Body of pancreas (tissue), 4 donors: ENCODE measurements at regions not wholly inside any gene's neighbourhood (a gene's known extent, or its start where the extent isn't known, plus 50 kb on each side); places are given as distances from the start of the nearest gene placed in this dataset.

Experiments used
- ATAC-seq: fragments of 150-250 bp; one replicate; pipeline ENCODE4 v1.9.1; 2016
- DNase-seq, 4 donors: peaks; one replicate each; pipeline ENCODE4 v3.0.0-alpha.2; 2019
- H3K27ac ChIP-seq, 4 donors: fragments of 200-600 bp; sonication (generic); 1 replicate in 3 of 4; 2 replicates in 1 of 4; pipeline versions ENCODE4 v1.5.1 to v1.6.1; 2016 to 2019; ENCODE audit warnings: mild to moderate bottlenecking in 1 of 4, mixed read lengths in 1 of 4, moderate library complexity in 1 of 4
- H3K27me3 ChIP-seq, 2 donors: fragments of 200-600 bp; sonication (generic); one replicate each; pipeline ENCODE4 v1.6.0; 2016; ENCODE audit warnings: mild to moderate bottlenecking in 1 of 2
- H3K36me3 ChIP-seq, 2 donors: fragments of 200-600 bp; sonication (generic); replicated peaks in 1 of 2; 2 replicates each; pipeline ENCODE4 v1.5.1; 2016; ENCODE audit warnings: low read depth in 2 of 2; ENCODE audit not compliant: insufficient read depth in 1 of 2
- H3K4me1 ChIP-seq: fragments of 200-600 bp; sonication (generic); one replicate; pipeline ENCODE4 v1.6.0; 2016
- H3K4me3 ChIP-seq, 2 donors: fragments of 200-600 bp; sonication (generic); 1 replicate in 1 of 2; 2 replicates in 1 of 2; pipeline ENCODE4 v1.5.1; 2016 to 2019
- H3K9me3 ChIP-seq, 3 donors: fragments of 200-600 bp; sonication (generic); 1 replicate in 2 of 3; 2 replicates in 1 of 3; pipeline ENCODE4 v1.5.1; 2016
- POLR2A ChIP-seq, 3 donors: fragments of 450-650 bp; IDR thresholded peaks; one replicate each; pipeline ENCODE4 v1.6.1; 2016; ENCODE audit warnings: antibody characterized with exemption in 3 of 3, mild to moderate bottlenecking in 2 of 3
- WGBS, 2 donors: methylation state at CpG; one replicate each; pipeline ENCODE4 v1.1.5; 2017; 5-methylcytosine and 5-hydroxymethylcytosine counted together
- intact Hi-C: fragments of 100-400 bp; cut with DNase I; formaldehyde crosslinking; loops from one replicate; pipeline ENCODE4 v1.15.1; 2023
- TF ChIP-seq, protein P1 (sequence below), 7 experiments: fragments of 450-650 bp in 4 of 7; fragments of 200-600 bp in 3 of 7; sonication (generic) in 3 of 7; IDR thresholded peaks; one replicate each; pipeline ENCODE4 v1.5.1; 2016 to 2019; ENCODE audit warnings: antibody characterized with exemption in 7 of 7

DNA sequence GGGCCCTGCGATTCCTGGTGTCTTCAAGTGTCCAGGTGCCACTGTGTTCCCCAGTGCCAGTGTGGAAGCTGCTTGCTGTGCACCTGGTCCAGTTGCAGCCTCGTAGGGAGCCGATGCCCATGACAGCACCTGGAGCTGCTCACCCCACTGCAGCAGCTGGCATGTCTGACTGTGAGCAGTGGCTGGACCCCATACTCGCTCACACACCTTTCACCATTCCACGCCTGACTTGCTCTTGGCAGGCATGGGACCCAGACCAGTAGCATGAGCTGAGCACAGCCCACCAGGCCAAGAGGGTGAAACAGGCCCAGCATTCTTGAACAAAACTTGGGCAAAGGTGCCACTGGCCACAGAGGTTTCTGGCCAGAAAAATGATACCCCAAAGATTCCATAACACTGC, 124.5 kb upstream of the THY1 start:
- ATAC-seq: no peak
- Histone ChIP-seq H3K36me3 (no peaks in the 10 kb centered on the region), H3K4me3 (no peak overlapping the region), H3K27ac (no peak overlapping the region), H3K4me1 (no peaks in the 10 kb centered on the region), H3K27me3 (no peaks in the 10 kb centered on the region), H3K9me3 (no peaks in the 10 kb centered on the region)
- TF ChIP-seq, protein P1, sequence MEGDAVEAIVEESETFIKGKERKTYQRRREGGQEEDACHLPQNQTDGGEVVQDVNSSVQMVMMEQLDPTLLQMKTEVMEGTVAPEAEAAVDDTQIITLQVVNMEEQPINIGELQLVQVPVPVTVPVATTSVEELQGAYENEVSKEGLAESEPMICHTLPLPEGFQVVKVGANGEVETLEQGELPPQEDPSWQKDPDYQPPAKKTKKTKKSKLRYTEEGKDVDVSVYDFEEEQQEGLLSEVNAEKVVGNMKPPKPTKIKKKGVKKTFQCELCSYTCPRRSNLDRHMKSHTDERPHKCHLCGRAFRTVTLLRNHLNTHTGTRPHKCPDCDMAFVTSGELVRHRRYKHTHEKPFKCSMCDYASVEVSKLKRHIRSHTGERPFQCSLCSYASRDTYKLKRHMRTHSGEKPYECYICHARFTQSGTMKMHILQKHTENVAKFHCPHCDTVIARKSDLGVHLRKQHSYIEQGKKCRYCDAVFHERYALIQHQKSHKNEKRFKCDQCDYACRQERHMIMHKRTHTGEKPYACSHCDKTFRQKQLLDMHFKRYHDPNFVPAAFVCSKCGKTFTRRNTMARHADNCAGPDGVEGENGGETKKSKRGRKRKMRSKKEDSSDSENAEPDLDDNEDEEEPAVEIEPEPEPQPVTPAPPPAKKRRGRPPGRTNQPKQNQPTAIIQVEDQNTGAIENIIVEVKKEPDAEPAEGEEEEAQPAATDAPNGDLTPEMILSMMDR (IDR thresholded peaks at IDR 0.05): no peak
- TF ChIP-seq POLR2A (IDR thresholded peaks at IDR 0.05): no peak
- 75 to 89% methylated on average over 4 to 5 of the region's 5 CpGs for WGBS, 2 donors
- intact Hi-C loops: no loop called here
- DNase-seq: no peak

DNA sequence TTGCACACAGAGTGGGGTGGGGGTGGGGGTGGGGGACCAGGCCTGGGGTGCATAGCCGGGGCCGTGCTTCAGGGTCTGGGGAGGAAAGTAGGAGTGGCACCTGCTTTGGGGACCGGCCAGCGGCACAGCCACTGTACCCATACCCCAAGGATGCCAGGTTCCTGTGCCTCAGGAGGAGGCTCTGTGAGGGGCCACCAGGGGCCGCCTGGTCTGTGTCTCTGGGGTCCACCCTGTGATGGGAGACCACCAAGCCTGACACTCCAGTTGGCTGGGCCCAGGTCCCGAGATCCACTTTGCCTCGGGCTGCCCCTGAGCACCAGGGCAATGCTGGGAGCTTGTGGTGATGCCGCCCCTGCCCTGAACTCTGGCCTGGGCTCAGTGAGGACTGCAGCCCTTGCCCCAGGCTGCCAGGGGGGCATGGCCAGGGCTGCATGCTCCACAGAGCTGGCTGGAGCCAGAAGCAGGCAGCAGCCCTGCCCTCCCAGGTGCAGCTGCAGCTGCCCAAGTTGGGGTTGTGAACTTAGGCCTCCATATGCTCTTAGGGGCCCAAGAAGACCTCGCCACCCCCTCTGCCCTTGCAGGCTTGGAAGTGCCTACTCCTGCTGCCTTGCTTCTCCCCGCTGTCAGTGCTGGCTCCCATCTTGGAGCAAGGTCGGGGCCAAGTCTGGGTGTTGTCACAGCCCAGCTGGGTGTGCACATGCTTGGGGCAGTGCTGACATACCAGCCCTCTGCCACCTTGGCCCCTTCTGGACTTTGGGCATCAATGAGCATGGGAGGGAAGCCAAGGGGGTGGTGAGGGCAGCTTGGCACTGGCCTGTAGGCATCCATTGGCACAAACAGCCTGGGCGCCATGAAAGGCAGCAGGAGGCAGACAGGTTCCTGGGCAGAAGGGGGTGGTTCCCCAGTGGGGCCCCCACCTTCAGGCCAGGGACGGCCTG, 123.3 kb upstream of the THY1 start:
- H3K4me1 ChIP-seq: no peaks in the 10 kb centered on the region
- intact Hi-C loops: no loop called here
- no peaks in the 10 kb centered on the region for H3K9me3 ChIP-seq
- H3K27ac ChIP-seq: no peak overlapping the region
- 96% methylated on average over 10 of the region's 13 CpGs; no CpG with 5 or more reads in 1 of the 2 donors for WGBS, 2 donors
- ATAC-seq (no peak), DNase-seq (no peak)
- no peaks in the 10 kb centered on the region for H3K27me3 ChIP-seq
- H3K4me3 ChIP-seq: no peak overlapping the region
- no peak for TF ChIP-seq POLR2A (IDR thresholded peaks at IDR 0.05)
- TF ChIP-seq, protein P1 (IDR thresholded peaks at IDR 0.05): no peak
- H3K36me3 ChIP-seq: no peaks in the 10 kb centered on the region

DNA sequence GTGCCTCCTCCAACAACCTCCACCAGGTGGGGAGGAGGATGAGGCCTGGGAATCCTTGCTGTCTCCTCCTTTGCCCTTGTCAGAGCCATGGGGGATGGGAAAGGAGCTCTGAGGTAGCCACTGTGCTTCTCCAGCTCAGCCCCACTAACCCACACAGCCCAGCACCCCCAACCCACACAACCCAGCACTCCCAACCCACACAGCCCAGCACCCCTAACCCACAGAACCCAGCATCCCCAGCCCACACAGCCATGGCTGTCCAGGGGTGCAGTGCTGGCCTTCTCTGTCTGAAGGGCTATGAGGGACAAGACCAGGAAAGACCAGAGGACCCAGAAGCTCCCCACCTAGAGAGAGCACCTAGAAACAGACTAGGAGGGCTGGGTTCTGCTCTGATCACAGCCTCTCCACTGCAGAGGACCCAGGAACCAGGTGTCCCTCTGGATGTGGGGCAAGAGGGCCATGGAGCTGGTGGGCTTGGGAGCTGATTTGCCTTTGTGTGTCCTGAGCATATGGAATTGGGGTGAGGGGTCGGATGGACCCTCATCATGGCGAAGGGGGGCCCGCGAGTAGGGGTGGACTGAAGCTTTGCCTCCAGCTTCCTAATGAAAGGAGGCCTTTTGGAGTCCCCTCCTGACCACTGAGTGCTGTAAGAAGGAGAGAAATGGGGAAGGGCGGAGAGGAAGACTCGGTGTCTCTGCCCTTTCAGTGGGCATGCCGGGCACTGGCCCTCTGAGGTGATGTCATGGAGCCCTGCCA, 117.6 kb upstream of the THY1 start:
- no peak overlapping the region for H3K27ac ChIP-seq
- H3K36me3 ChIP-seq: no peaks in the 10 kb centered on the region
- H3K27me3 ChIP-seq: no peaks in the 10 kb centered on the region
- intact Hi-C loops: no loop called here
- H3K4me1 ChIP-seq: no peaks in the 10 kb centered on the region
- no peak for ATAC-seq
- 79 to 81% methylated on average over 7 of the region's 7 CpGs for WGBS, 2 donors
- TF ChIP-seq POLR2A (IDR thresholded peaks at IDR 0.05): no peak
- TF ChIP-seq, protein P1 (IDR thresholded peaks at IDR 0.05): no peak
- H3K4me3 ChIP-seq: no peak overlapping the region
- H3K9me3 ChIP-seq: no peaks in the 10 kb centered on the region
- no peak for DNase-seq

DNA sequence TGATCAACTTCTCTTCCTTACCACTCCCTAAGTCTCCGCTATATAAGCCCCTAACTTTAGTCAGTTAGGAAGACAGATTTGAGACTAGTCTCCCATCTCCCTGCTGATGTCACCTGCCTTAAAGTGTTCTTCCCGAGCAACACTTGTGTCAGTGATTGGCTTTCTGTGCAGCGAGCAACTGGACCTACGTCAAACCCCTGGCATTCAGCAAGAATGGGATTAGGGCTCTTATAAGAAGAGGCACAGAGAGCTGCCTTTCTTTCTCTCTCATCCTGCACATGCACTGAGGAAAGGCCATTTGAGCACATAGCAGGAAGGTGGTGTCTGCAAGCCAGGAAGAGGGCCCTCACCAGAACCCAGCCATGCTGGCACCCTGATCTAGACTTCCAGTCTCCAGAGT, 116.6 kb upstream of the THY1 start:
- no peak for TF ChIP-seq POLR2A (IDR thresholded peaks at IDR 0.05)
- TF ChIP-seq, protein P1 (IDR thresholded peaks at IDR 0.05): no peak
- no peaks in the 10 kb centered on the region for H3K9me3 ChIP-seq
- H3K36me3 ChIP-seq: no peaks in the 10 kb centered on the region
- H3K27ac ChIP-seq: no peak overlapping the region
- intact Hi-C loops: no loop called here
- DNase-seq (no peak), ATAC-seq (no peak)
- H3K27me3 ChIP-seq: no peaks in the 10 kb centered on the region
- no peaks in the 10 kb centered on the region for H3K4me1 ChIP-seq
- H3K4me3 ChIP-seq: no peak overlapping the region
- 92 to 95% methylated on average over 4 of the region's 4 CpGs for WGBS, 2 donors
